ENCODE measurements at regions not wholly inside any gene's neighbourhood (a gene's known extent, or its start where the extent isn't known, plus 50 kb on each side); places are given as distances from the start of the nearest gene placed in this dataset.

DNA sequence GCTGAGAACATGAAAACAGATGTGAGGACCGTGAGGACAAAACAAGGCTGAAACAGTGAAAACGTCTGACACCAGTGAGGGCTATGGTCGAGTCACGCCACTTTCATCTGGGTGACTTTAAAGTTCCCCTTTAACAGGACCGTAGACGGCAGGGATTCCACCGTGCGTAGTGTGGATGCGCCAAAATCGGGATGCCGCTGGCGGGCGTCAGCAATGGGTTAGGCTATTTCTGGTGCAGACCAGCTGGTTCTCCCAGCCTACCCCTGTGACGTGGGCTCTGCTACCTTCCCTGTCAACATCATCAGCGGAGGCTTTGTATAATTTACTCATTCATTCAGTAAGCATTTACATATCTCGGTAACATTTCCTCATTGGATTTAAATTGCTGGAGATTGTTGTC lies 246.6 kb upstream of the AJAP1 start:
- no peak for DNase-seq

DNA sequence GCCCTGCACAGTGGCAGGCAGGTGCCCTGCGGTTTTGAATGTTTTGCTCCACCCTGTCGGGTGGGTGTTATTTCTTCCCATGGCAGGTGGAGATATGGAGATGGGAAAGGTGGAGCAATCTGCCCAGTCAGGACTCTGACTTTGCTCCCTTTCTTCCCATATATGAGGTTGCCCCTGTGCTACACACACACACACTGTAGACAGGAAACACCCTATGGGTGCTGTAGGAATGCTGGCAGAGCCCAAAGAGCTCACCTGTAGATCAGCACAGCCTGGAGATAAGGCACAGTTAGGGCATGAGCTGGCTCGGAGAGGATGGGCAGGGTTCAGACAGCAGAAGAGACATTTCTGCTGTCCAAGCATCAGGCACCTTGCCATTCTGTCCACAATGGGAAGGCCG lies 246.0 kb upstream of the AJAP1 start:
- DNase-seq: no peak

DNA sequence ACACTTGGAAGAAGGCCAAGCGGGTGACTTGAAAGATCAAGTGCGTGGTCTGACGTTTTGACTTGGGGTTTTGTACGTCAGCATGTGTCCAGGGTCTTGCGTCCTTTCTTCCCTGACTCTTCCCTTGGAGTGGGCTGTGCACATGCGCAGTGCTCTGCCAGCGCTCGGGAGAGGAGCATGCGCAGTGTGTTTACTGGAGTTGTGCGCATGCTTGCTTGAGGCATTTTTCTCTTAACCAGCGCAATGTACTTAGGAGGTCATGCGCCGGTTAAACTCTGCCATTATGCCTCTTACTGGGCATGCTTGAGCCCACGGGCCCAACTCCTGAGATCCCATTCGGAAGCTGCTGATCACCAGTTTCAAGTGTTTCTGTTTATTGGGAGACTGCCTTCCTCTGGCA lies 242.5 kb upstream of the AJAP1 start:
- no peak for DNase-seq

DNA sequence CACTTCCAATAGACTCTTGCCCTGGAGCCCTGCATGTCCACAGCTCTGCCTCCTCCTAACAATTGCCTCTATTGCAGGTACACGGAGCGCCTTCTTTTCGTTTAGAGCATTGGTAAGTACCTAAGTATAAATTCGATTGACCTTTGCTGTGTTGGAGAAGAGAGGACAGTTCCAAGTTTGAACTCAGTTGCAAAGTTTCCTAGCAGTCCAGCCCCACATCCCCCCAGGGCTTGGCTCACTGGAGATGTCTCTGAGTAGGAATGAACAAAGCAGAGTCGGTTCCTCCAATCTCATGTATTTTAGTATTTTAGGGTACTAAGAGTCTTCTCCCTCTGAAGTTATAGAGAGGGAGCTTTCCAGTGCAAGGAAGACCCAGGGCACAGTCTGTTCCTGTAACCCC lies 238.9 kb upstream of the AJAP1 start:
- DNase-seq: no peak

DNA sequence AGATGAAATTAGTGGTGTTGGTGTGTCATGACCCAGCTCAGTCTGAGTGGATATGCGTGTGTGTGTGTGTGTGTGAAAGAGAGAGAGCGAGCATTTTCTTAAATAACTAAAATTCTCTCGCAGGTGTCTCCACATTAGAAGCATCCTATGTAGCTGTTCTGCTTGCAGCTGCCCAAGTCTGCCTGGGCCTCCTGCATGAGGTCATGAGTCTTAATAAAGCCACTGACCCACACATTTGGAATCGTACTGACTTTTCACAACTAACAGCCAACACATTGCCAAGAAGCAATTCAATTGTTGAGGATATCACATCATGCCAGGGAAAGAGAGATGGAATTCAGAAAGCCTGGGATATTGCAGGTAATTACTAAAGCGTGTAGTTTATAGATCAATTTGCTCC lies 238.2 kb upstream of the AJAP1 start:
- DNase-seq: no peak

DNA sequence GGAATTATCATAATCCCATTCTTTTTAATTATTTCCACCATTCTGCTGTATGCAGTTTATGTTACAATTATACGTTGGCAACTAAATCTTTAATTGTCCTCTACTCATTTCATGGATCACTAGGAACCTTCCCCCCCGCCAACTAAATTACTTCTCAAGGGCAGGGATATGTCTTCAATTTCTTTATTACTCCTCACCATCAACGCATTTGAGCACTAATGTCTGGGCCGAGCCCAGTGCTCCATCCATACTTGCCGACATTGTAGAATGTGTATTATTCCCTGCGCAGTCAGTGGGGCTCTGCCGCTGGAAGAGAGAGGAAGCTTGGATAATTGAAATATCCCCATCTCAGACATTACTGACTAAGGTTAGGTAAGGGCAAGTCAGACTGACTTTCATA lies 236.4 kb upstream of the AJAP1 start:
- no peak for DNase-seq

DNA sequence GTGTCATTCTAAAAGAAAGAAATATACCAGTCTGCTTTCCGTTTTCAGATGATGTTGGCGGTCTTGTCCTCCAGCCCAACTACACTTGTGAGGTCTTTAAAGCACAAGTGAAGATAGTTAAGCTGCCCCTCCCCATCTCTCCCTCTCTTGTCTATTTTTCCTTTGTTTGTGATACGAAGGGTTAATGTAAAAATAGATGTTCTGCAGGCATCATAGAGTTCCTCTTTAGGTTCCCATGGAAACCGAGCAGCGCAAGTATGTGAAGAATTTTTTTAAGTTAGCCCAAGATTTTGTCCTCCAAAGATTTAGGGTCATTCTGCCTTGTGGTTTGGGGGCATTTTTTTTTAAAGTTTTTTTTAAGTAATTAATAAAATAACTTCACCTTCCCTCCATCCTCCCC lies 232.4 kb upstream of the AJAP1 start:
- DNase-seq: no peak

DNA sequence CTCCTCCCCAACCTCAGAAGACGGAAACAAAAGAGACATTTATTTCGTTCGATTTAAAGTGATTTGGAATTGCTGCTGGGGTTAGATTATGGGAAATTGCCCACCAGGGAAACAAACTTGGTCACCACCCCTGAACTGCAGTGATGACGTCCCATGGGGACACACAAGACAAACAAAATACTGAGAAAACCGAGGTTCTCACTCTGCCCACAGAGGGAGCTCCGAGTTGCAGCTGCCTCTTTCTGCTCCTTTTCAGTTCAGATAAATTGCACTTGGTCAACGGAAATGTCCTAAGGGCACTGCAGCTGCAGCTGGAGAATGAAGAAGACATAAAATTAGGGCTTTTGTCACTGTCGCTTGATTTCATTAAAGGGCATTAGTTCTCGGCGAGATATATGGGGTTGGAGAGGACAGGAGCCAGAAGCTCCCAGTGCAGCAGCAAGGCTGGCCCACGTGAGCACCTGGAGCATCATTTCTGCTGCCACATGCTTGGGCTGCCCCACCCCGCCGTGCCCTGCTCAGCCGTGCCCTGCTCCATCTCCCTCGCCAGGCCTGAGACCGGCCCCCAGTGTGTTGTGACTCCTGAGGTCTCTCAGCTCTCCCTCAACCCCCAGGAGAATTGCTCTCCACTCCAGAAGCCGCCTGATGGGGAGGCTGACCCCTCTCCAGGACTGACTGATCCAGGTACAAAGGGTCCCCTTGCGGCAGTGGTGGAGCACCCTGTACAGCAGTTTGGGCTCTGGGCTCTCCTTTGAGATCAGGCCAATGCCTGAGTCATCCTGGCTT lies 231.7 kb upstream of the AJAP1 start:
- no peak for DNase-seq

DNA sequence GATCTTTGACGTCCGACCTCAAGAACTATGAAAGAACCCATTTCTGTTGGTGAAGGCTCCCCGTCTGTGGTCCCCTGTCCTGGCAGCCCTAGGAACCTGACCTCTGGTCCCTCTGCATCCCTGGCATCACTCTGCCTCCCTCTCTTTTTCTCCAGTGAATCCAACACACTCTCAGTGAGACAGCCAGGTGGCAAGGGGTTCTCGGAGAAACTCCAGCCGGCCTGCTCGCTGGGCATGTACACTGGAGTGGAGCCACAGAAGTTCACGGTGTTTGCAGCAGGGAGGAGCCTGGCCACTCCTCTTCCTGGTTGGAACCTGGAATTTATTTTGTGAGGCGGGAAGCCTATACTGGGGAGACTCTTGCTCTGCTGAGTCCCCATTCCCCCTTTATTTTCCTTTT lies 230.2 kb upstream of the AJAP1 start:
- DNase-seq: no peak

DNA sequence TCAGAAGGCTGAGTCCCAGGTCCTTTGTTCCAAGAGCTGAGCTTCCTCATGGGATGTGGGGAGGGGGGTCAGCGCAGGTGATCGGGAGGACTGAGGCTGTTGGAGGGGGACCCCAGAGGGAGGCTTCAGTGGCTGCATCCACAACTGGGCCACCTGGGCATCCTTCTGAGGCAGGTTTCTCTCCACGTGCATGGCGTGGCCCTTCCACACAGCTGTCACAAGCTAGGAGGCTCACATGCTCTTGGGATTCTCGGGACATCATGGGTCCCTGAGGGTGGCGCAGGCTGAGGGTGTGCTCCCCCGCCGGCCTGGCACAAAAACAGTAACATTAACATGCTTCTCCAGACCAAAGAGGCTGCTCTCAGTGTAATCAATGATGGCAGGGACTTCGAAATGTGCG lies 229.6 kb upstream of the AJAP1 start:
- no peak for DNase-seq

DNA sequence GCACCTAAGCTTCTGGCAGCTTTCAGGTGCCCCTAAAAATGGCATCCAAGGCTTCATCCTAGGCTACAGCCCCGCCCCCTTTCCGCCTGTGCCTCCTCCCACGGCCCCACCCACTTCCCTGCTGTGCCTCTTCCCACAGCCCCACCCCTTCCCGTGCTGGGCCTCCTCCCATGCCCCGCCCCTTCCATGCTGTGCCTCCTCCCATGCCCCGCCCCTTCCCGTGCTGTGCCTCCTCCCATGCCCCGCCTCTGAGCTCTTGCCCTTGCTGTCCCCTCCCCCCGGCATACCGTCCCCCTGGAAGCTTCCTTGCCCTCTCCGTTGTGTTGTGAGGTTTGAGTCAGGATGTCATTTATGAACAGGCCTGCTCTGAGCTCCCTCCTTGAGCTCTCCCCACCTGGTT lies 228.5 kb upstream of the AJAP1 start:
- DNase-seq: peak; percentile 25

DNA sequence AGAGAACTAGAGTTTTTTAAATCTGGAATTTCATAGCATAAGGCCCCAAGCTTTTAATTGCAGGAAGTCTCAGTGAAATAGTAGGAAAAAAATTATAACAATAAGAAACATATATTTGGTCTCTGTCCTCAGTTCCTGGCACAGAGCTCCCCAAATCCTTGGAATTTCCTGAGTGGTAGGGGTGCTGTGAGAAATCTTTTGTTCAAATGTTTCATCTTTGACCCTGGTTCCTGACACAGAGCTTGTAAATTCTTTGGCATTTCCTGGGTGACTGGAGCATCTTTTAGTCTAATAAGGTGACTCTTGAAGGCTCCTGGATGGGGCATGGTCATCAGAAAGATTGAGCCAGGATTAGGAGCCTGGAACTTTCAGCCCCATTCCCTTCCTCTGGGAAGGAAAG lies 225.7 kb upstream of the AJAP1 start:
- no peak for DNase-seq

DNA sequence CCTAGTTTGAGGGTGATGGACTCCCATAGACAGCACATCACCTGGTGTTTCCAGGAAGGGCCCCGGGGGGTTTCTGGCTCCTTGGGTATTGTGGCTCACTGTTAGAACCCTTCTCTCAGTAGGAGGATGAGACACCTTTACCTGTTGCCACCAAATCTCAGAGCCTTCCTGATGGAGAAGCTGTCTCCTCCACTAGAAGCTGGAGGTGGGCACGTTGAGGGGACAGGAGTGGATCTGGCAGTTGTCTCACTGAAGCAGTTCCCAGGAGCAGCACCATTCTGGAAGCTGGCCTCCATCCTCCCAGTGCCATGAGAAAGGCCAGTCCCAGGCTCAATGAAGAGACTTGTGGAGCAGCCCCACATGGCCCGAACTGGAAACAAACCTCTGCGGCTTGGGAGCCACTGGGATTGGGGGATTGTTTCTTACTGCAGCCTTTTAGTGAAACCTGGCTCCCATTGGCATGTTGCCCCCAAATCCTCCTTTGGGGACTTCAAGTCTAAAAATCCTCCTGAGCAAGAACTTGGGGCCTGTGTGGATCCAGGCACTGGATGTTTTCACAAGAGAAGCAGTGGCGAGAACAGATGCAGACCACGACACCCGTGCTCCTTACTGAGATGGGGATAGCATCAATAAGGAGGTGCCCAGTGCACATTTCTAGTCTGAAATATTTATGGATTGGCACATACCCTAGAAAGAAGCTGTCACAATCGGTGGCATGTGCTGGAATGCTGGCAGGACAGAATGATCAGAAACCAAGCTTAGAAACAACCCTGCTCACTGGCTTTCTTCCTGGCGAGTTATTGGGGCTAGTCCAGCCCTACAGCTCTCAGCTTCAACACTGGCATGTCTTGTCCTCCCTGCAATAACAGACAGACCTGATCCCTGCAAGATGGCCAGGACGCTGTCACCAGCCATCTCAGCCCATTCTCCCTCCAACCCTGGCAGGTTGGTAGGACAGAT lies 223.7 kb upstream of the AJAP1 start:
- DNase-seq: no peak

DNA sequence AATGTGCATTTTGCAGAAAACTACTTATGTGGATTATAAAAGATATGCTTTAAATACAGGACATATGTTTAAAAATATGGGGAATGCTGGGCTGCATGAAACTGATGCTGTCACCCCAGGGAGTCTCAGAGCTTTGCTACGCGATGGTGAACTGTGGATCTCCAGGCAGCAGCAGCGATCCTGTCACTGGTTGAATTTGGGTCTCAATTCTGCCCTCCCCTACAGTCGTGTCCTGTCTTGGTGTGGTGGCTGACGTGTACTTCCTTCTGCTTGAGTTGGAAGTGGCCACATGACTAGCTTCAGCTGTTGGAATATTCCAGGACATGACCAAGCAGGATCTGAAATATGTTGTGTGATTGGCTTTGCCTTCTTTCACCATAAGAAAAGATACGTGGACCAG lies 222.9 kb upstream of the AJAP1 start:
- no peak for DNase-seq

DNA sequence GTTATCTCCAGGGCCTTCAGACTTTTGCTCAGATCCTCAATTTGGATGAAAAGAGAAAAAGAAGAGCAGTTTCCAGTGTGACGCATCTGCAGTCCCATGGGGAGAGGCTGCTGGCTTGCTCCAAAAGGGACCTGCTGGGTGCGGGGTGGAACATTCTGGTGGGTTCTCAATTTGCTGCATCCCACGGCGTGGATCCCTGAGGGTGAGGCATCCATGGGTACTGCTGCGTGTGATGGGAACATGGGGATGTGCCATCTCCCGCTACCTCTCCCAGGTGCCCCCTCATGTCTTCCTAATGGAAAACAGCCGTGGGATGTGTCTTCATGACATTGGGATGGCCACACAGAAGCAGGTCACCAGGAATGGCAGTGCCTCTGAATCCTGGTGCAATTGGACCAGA lies 221.3 kb upstream of the AJAP1 start:
- DNase-seq: no peak

DNA sequence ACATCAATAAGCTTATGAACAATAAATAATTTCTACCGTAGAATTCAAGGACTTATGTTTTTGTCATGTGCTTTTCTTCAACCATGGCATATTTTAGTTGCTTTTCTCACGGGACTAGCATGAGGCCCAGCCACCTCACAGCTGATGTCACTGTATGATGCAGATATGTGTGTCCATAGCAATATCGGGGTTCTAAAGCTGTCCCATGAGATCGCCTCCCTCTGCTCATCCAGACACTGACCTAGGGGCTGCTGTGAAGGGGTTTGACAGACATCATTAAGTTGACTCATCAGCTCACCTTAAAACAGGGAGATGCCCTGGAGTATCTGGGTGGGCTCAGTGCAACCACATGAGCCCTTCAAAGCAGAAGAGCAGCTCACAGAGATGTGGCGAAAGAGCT lies 210.3 kb upstream of the AJAP1 start:
- no peak for DNase-seq

DNA sequence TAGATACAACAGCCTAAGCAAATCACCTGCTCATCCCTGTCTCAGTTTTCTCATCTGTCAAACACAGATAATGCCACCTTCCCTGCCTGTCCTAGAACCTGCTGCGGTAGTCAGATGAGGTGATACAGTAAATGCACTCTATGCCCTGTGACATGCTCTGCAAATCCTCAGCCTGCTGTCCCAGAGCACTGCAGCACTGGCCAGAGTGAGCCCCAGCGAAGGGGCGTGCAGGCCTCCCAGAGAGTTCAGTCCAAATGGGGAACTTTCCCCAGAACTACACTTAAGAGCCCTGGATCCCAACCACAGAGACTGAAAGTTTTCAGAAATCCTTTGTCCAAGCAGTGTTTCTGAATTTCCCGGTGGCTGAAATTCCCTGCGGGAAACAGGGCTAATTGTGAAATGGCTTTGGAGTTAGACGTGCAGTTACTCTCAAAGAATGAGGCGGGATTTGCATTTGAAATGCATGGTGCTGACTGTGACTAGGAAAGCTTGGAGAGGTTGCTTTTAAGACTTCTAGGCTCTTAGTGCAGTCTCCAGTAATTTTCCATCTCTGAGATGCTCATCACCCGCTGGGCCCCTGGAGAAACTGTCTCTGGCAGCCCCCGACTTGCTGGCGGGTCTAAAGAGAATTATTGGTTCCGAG lies 206.5 kb upstream of the AJAP1 start:
- DNase-seq: no peak

DNA sequence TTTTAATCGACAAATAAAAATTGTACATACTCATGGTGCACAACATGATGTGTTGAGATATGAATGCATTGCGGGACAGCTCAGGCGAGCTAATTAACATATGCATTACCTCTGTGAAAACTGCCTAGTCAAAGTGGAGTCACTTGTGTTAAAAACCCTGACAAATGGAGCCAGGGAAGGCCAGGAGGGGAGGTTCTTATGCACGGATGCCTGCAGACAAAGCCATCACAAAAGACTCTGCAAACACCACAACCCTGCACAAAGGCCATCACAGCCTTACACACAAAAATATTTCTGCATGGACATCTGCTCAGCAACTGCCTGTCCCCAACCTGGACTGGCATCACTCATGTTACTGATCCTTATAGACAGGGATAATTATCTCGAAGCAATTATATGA lies 204.4 kb upstream of the AJAP1 start:
- no peak for DNase-seq

DNA sequence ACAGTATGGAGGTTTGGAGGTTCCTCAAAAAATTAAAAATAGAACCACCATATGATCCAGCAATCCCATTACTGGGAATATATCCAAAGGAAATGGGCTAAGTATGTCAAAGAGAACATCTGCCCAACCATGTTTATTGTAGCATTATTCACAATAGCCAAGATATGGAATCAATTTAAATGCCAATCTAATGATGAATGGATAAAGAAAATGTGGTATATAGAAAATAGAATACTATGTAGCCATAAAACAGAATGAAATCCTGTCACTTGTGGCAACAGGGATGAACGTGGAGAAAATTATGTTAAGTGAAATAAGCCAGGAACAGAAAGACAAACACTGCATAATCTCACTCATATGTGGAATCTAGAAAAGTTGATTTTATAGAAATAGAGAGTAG lies 201.7 kb upstream of the AJAP1 start:
- no peak for DNase-seq

DNA sequence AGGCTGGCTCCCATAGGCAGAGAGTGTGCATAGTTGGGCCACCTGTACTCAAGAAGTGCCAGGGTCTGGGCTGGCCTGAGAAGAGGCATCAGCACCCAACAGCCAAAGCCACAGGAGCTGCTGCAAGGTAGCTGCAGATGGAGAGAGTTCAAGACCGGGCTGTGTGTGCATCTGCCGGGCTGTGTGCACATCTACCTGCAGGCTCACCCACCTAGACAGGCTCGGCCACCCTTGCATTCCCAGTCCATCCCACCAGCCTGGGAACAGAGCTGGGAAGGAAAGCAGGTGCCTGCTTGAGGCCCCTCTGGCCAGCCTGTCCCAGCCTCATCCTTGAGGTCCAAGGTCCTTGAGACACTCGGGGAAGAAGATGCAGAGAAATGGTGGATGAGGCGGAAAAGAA lies 194.4 kb upstream of the AJAP1 start:
- DNase-seq: no peak

DNA sequence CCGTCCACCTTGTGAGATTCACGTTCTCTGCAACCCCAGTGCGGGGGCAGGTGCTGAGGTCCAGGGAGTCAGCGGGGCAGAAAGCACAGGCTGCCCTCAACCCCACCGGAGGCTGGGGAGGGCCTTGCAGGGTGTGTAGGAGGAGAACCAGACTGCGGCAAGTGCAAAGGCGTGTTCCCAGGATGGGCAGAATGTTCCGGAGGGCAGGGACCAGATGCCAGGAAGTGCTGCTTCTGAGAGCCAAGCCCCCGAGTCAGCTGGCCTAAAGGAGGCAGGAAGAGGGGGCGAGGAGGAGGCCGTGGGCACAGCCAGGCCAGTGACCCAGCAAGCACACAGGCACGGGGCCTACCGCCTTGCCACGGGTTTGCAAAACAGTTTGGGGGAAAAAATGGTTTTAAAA lies 193.8 kb upstream of the AJAP1 start:
- DNase-seq: no peak

DNA sequence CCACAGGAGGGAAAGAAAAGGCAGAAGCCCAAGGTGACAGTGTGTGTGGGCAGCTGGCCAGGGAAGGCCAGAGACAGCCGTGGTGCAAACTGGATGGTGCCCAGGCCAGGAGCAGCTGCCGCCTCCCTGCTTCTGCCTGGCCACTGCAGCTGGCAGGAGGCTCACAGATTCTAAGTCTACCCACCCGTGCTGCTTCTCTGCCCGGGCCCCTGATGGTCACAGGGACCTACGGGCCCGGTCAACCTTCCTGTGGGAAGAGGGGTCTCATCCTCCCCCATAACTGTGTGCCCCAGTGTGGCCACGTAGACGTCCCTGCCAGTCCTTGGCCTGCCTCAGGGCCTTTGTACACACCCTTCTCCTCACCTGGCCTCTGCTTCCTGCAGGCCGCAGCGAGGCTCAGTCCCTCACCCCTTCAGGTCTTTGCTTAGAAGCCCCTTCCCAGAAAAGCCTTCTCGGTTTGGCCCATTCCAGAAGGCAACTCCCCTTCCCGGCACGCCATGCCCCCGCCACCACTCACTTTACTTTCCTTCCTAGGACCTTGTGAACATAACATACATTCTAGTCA lies 192.6 kb upstream of the AJAP1 start:
- no peak for DNase-seq

DNA sequence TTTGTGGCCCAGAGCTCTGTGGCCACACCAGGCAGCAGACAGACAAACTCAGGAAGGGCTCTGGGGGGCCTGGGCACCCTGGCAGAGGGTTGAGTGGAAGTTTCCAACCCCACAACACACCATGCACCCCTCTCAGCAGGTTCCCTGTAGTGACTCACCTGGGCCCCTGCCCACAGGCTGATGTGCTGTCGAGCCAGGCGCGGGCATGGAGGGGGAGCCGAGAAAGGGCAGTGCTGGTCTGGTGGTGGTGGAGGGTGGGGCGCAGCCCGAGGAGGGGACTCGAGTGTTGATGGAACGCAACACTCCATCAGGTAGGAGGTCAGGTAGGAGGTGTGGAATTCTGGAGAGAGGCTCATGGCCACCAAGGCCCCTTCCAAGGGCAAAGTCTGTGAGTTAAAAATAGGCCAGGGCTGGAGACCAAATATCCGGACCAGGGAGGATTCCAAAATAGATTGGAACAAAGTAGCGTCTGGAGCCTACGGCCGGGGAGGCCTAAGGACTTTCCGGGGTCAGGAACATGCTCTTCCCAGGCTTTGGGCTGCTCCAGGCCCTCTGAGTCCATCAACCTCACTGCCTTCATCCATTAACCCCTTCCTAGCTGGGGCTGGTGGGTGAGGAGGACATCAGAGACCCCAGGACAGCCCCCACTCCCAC lies 191.5 kb upstream of the AJAP1 start:
- DNase-seq: no peak

All from DMS53 (cell line).